Left renal cortex interstitium (tissue), 4 donors: ENCODE measurements at regions not wholly inside any gene's neighbourhood (a gene's known extent, or its start where the extent isn't known, plus 50 kb on each side); places are given as distances from the start of the nearest gene placed in this dataset.

Experiments
- DNase-seq, 4 donors: peaks; one replicate each; pipeline ENCODE4 v3.0.0-alpha.2; 2013; ENCODE audit warnings: low read depth in 4 of 4, low spot score in 2 of 4, missing footprints in 1 of 4

DNA sequence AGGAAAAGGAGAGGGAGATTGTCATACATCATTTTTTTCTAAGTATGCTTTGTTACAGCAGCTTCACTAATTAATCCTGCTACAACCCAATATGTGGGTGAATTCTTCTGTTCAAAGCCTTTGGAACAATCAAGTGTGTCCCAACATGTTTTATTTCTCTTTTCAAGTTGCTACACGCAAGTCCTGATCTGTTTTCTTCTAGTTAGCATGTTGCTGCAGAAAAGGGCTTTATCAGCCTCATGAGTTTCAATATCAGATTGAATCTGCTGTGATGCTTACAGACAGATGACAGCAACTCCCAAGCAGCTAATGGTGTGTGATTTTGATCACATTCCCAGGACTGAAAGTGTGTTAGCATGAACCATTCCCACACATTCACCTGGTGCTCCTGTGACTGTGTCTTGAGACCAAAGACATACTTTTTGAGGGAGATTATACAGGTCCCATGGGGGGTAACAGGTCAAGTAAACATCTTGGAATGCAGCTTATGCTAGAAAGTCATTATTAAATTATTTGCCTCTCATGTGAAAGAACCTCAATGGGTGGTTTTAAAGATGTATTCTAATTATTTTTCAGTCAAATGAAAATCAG, 96.9 kb upstream of the KCNJ16 start:
- DNase-seq, result no peak

GRCh38 chr17:69981441-69981840, 93.6 kb upstream of the KCNJ16 start:
- DNase-seq, result no peak

- DNase-seq, result no peak
Measured at GRCh38 chr17:69995476-69995875, 79.5 kb upstream of the KCNJ16 start.

- no peak for DNase-seq
Measured at GRCh38 chr17:69997332-69997731, 77.7 kb upstream of the KCNJ16 start.

DNA sequence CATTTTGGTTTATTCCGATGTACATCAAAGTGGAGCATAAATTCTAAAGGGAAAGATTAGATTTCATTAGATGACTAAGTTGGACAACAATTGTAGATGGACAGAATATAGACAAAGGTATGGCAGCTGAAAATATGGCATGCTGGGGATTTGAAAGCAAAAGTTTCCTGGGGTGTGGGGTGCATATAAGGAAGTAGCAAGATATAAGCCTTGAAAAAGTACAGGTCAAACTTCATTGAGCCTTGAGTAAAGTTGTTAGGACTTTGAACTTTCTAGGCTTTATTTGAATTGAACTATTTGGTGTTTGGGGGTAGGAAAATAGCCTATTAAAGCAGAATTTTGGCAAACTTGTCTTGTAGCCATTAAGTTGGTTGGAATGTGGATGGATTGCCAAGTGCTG, 75.8 kb upstream of the KCNJ16 start:
- DNase-seq, result no peak

DNA sequence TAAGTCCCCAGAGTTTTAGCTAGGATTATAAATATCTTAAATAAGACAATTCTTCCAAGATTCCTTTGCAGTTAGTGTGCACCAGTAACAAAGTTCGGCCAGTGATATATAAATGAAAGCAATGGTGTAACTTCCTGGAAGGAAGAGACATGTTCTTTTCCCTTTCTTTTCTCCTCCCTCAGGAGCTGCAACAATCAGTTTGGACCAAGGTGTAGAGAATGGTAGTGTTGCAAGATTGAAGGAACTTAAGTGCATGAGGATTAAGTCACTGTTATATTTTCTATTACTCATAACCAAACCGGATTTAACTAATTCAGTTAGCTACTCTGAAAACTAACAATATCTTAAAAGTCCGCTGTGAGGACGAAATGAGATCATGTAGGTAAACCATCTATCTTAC, 68.9 kb upstream of the KCNJ16 start:
- DNase-seq, result no peak

DNA sequence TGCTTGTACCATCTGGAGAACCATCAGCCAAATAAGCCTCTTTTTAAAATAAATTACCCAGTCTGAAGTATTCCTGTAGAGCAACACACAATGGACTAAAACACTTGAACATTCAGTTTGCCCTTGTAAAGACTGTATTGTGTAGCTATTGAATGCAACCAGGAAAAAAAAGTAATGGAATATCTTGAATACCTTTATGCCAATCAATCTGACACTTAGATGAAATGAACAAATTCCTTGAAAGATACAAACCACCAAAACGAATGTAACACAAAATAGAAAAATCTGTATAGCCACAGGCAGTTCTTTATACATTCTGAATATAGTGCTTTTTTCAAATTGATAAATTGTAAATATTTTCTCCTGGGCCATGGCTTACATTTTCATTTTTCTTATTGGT, 63.3 kb upstream of the KCNJ16 start:
- no peak for DNase-seq

DNA sequence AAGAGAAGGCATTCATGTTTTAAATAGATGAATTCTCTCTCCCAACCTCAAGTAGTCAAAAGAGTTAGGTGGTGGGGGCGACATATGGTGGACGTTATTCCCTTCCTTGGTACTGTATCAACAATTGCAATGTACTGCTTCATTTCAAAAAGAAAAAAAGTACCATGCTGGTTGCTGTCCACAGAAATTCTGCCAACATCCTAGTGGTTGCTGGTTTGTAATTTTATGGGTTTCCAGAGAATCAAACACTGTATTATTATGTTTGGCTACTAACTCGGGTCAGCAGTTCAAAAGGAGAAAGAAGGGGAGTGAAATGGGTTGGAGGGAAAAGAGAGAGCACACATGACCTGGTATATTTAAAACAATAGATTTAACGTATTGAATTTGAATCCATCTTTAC, 61.1 kb upstream of the KCNJ16 start:
- no peak for DNase-seq

- no peak for DNase-seq
Measured at GRCh38 chr17:70017112-70017511, 57.9 kb upstream of the KCNJ16 start.

GRCh38 chr17:70017941-70018340, 57.1 kb upstream of the KCNJ16 start:
- DNase-seq, result no peak

GRCh38 chr17:70021726-70022125, 53.3 kb upstream of the KCNJ16 start:
- no peak for DNase-seq

GRCh38 chr17:70022175-70022574, 52.9 kb upstream of the KCNJ16 start:
- no peak for DNase-seq

DNA sequence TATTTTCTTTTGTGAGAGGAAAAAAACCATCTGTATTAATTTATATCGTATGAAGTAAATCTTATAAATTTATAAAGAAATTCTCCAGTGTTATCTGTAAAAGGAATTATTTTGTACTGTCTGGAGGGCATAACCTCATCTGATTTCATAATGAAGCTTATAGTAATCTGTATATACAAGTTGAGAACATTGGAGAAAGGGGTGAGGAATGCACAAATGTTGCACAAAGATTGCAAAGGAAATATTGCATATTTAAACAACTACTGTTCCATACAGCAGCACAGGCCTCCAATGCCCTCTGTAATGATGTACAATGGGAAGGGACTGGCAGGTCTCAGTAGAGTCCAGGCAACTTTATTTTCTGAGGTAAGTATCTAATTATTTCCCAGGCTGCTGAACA, 50.8 kb upstream of the KCNJ16 start:
- DNase-seq, result no peak
